Transverse colon (tissue), 4 donors: ENCODE measurements at regions not wholly inside any gene's neighbourhood (a gene's known extent, or its start where the extent isn't known, plus 50 kb on each side); places are given as distances from the start of the nearest gene placed in this dataset.

Experiments
- DNase-seq: peaks from one replicate; pipeline ENCODE4 v3.0.0-alpha.2; 2019
- H3K27ac ChIP-seq, 4 donors: fragments of 200-600 bp; sonication (generic); 2 replicates each; pipeline ENCODE4 v1.5.1; 2016 to 2018; ENCODE audit warnings: inconsistent platforms in 4 of 4
- H3K27me3 ChIP-seq: fragments of 200-600 bp; sonication (generic); 2 replicates; pipeline ENCODE4 v1.5.1; 2017; ENCODE audit warnings: inconsistent platforms
- H3K36me3 ChIP-seq, 4 donors: fragments of 200-600 bp; sonication (generic); 2 replicates each; pipeline ENCODE4 v1.5.1; 2017 to 2019; ENCODE audit warnings: inconsistent platforms in 4 of 4
- H3K4me1 ChIP-seq, 4 donors: fragments of 200-600 bp; sonication (generic); 2 replicates each; pipeline ENCODE4 v1.5.1; 2017 to 2020; ENCODE audit warnings: inconsistent platforms in 4 of 4
- H3K4me3 ChIP-seq, 4 donors: fragments of 200-600 bp; sonication (generic); 1 replicate in 1 of 4; 2 replicates in 3 of 4; pipeline versions ENCODE4 v1.5.1 to v1.6.1; 2017 to 2019; ENCODE audit warnings: inconsistent platforms in 4 of 4
- H3K9me3 ChIP-seq, 2 donors: fragments of 200-600 bp; sonication (generic); 2 replicates each; pipeline ENCODE4 v1.5.1; 2017 to 2019; ENCODE audit warnings: inconsistent platforms in 2 of 2
- CTCF ChIP-seq, 5 experiments: fragments of 200-600 bp in 3 of 5; fragments of 450-650 bp in 2 of 5; sonication (generic) in 3 of 5; IDR thresholded peaks; 1 replicate in 2 of 5; 2 replicates in 3 of 5; pipeline ENCODE4 v1.5.1; 2016 to 2017; ENCODE audit warnings: antibody characterized with exemption in 5 of 5, inconsistent platforms in 3 of 5, mild to moderate bottlenecking in 2 of 5, moderate library complexity in 1 of 5
- EP300 ChIP-seq: sonication (generic); formaldehyde crosslinking; IDR thresholded peaks from one replicate; pipeline ENCODE4 v1.6.1; 2017; ENCODE audit warnings: antibody characterized with exemption, low read depth
- POLR2A ChIP-seq: fragments of 450-650 bp; IDR thresholded peaks from one replicate; pipeline ENCODE4 v1.6.1; 2016; ENCODE audit warnings: antibody characterized with exemption, mild to moderate bottlenecking, moderate library complexity
- POLR2AphosphoS5 ChIP-seq, 3 donors: sonication (generic); formaldehyde crosslinking; IDR thresholded peaks; one replicate each; pipeline ENCODE4 v1.6.1; 2016; ENCODE audit warnings: antibody characterized with exemption in 3 of 3
- WGBS, 2 donors: methylation state at CpG; one replicate each; pipeline ENCODE4 v1.1.5; 2018; ENCODE audit warnings: low coverage in 1 of 2; 5-methylcytosine and 5-hydroxymethylcytosine counted together
- in situ Hi-C, 4 donors: fragments of 200-750 bp; cut with MboI; loops; one replicate each; pipeline versions ENCODE4 v1.15.0 to v1.15.1; 2017; ENCODE audit warnings: low sequenced_read_pairs in 3 of 4, low pct_ligation_motif_present in 1 of 4, low pct_unique_long_range_greater_than_20kb in 1 of 4
- intact Hi-C: fragments of 100-400 bp; cut with DNase I; formaldehyde crosslinking; loops from one replicate; pipeline ENCODE4 v1.15.1; 2023; ENCODE audit warnings: low total_unique reads

- intact Hi-C loops (no loop called here), in situ Hi-C loops (no loop called here)
- no peaks in the 10 kb centered on the region for H3K36me3 ChIP-seq
- H3K4me3 ChIP-seq = no peak overlapping the region
- H3K9me3 ChIP-seq = peaks cover 9 to 12% of the 10 kb centered on the region in 2 donors
- no peak overlapping the region for H3K27ac ChIP-seq
- WGBS, 2 donors = 61 to 70% methylated on average over 2 to 4 of the region's 4 CpGs
- no peaks in the 10 kb centered on the region for H3K27me3 ChIP-seq
- DNase-seq = no peak
- TF ChIP-seq POLR2A (no peak), EP300 (no peak), CTCF (IDR thresholded peaks at IDR 0.05) (no peak), POLR2AphosphoS5 (IDR thresholded peaks at IDR 0.05) (no peak)
- H3K4me1 ChIP-seq = no peaks in the 10 kb centered on the region
These were observed 498.7 kb upstream of the CDIN1 start for GRCh38 chr15:36080759-36081158.

- 62 to 68% methylated on average over 1 of the region's 1 CpG for WGBS, 2 donors
These were observed 489.0 kb upstream of the CDIN1 start for GRCh38 chr15:36090286-36090946.

GRCh38 chr15:36106640-36107335 is 472.6 kb upstream of the CDIN1 start:
- Histone ChIP-seq H3K4me1 (no peaks in the 10 kb centered on the region), H3K27me3 (no peaks in the 10 kb centered on the region), H3K36me3 (no peaks in the 10 kb centered on the region), H3K27ac (no peak overlapping the region), H3K9me3 (no peaks in the 10 kb centered on the region), H3K4me3 (no peak overlapping the region)
- in situ Hi-C loops (no loop called here), intact Hi-C loops (no loop called here)
- no peak for DNase-seq
- 36 to 43% methylated on average over 6 of the region's 6 CpGs for WGBS, 2 donors
- no peak for TF ChIP-seq POLR2AphosphoS5 (IDR thresholded peaks at IDR 0.05)
- TF ChIP-seq EP300 = no peak
- TF ChIP-seq CTCF (IDR thresholded peaks at IDR 0.05) = no peak
- TF ChIP-seq POLR2A = no peak

More at GRCh38 chr15:36090286-36090946, 489.0 kb upstream of the CDIN1 start:
- Histone ChIP-seq H3K27me3 (no peaks in the 10 kb centered on the region), H3K9me3 (no peaks in the 10 kb centered on the region), H3K36me3 (no peaks in the 10 kb centered on the region), H3K27ac (no peak overlapping the region), H3K4me3 (no peak overlapping the region), H3K4me1 (no peaks in the 10 kb centered on the region)
- in situ Hi-C loops (no loop called here), intact Hi-C loops (no loop called here)
- DNase-seq = no peak
- TF ChIP-seq CTCF (IDR thresholded peaks at IDR 0.05) (no peak), EP300 (no peak), POLR2A (no peak), POLR2AphosphoS5 (IDR thresholded peaks at IDR 0.05) (no peak)

GRCh38 chr15:36108541-36108940 is 470.9 kb upstream of the CDIN1 start:
- no peak overlapping the region for H3K4me3 ChIP-seq
- TF ChIP-seq EP300 = no peak
- no peak for TF ChIP-seq POLR2A
- TF ChIP-seq CTCF (IDR thresholded peaks at IDR 0.05) = no peak
- TF ChIP-seq POLR2AphosphoS5 (IDR thresholded peaks at IDR 0.05) = no peak
- DNase-seq = no peak
- H3K27ac ChIP-seq = no peak overlapping the region
- intact Hi-C loops (no loop called here), in situ Hi-C loops (no loop called here)
- H3K36me3 ChIP-seq = no peaks in the 10 kb centered on the region
- no peaks in the 10 kb centered on the region for H3K9me3 ChIP-seq
- 86% methylated on average over 2 of the region's 2 CpGs; no CpG with 5 or more reads in 1 of the 2 donors for WGBS, 2 donors
- H3K4me1 ChIP-seq = no peaks in the 10 kb centered on the region
- no peaks in the 10 kb centered on the region for H3K27me3 ChIP-seq
